ENCODE measurements at regions not wholly inside any gene's neighbourhood (a gene's known extent, or its start where the extent isn't known, plus 50 kb on each side); places are given as distances from the start of the nearest gene placed in this dataset.

- TF ChIP-seq CTCF (IDR thresholded peaks at IDR 0.05) (no peak), POLR2AphosphoS5 (IDR thresholded peaks at IDR 0.05) (no peak)
Observed at GRCh38 chr16:8204096-8204495, 386.2 kb downstream of the TMEM114 start.
